HG03457 (cell line): ENCODE measurements at regions not wholly inside any gene's neighbourhood (a gene's known extent, or its start where the extent isn't known, plus 50 kb on each side); places are given as distances from the start of the nearest gene placed in this dataset.

Source experiments
- ATAC-seq: cut with Tn5 transposase; IDR thresholded peaks from one replicate; pipeline ENCODE4 v1.9.1; 2021; ENCODE audit warnings: moderate number of reproducible peaks; ENCODE audit not compliant: unreplicated experiment

- ATAC-seq: no peak
These were observed 147.0 kb upstream of the MTNR1B start for GRCh38 chr11:92822410-92822809.

- no peak for ATAC-seq
These were observed 143.3 kb upstream of the MTNR1B start for GRCh38 chr11:92826136-92826535.

- ATAC-seq: no peak
These were observed 142.8 kb upstream of the MTNR1B start for GRCh38 chr11:92826603-92827002.

GRCh38 chr11:92827132-92827531 lies 142.3 kb upstream of the MTNR1B start:
- ATAC-seq: no peak

GRCh38 chr11:92828556-92828955 lies 140.9 kb upstream of the MTNR1B start:
- no peak for ATAC-seq

- no peak for ATAC-seq
These were observed 140.3 kb upstream of the MTNR1B start for GRCh38 chr11:92829121-92829520.

GRCh38 chr11:92829671-92830070 lies 139.8 kb upstream of the MTNR1B start:
- no peak for ATAC-seq

- peak; percentile 83 for ATAC-seq
These were observed 138.9 kb upstream of the MTNR1B start for GRCh38 chr11:92830377-92831155.

- no peak for ATAC-seq
These were observed 135.0 kb upstream of the MTNR1B start for GRCh38 chr11:92834296-92835020.

GRCh38 chr11:92837595-92837994 lies 131.9 kb upstream of the MTNR1B start:
- no peak for ATAC-seq

GRCh38 chr11:92838759-92839310 lies 130.6 kb upstream of the MTNR1B start:
- no peak for ATAC-seq

GRCh38 chr11:92839450-92839849 lies 130.0 kb upstream of the MTNR1B start:
- ATAC-seq: no peak

- no peak for ATAC-seq
These were observed 127.7 kb upstream of the MTNR1B start for GRCh38 chr11:92841719-92842118.

- no peak for ATAC-seq
These were observed 126.0 kb upstream of the MTNR1B start for GRCh38 chr11:92843455-92843854.

- ATAC-seq: no peak
These were observed 125.3 kb upstream of the MTNR1B start for GRCh38 chr11:92844197-92844596.

- ATAC-seq: no peak
These were observed 124.1 kb upstream of the MTNR1B start for GRCh38 chr11:92845390-92845789.

GRCh38 chr11:92845805-92846204 lies 123.6 kb upstream of the MTNR1B start:
- ATAC-seq: no peak

- no peak for ATAC-seq
These were observed 122.8 kb upstream of the MTNR1B start for GRCh38 chr11:92846491-92847125.

- ATAC-seq: no peak
These were observed 120.9 kb upstream of the MTNR1B start for GRCh38 chr11:92848578-92848977.

- no peak for ATAC-seq
These were observed 119.1 kb upstream of the MTNR1B start for GRCh38 chr11:92850296-92850826.

GRCh38 chr11:92852229-92852628 lies 117.2 kb upstream of the MTNR1B start:
- no peak for ATAC-seq
